GM12892 (cell line): ENCODE measurements at regions not wholly inside any gene's neighbourhood (a gene's known extent, or its start where the extent isn't known, plus 50 kb on each side); places are given as distances from the start of the nearest gene placed in this dataset.

Experiments used
- POLR2A ChIP-seq: IDR thresholded peaks from 2 replicates; pipeline ENCODE4 v1.6.1; 2011; ENCODE audit warnings: low read depth, low read length, control low read depth
- TAF1 ChIP-seq: IDR thresholded peaks from 2 replicates; pipeline ENCODE4 v1.6.1; 2011; ENCODE audit warnings: low read depth, mild to moderate bottlenecking, control low read depth, low read length, borderline replicate concordance

GRCh38 chr12:47517122-47517521, 188.7 kb downstream of the RPAP3 start:
- TF ChIP-seq POLR2A (no peak), TAF1 (no peak)
